ENCODE measurements at regions not wholly inside any gene's neighbourhood (a gene's known extent, or its start where the extent isn't known, plus 50 kb on each side); places are given as distances from the start of the nearest gene placed in this dataset.
"Not testable (repeated sequence)": the region's sequence is repeated elsewhere in the genome, so short reads cannot be mapped to it uniquely, and the experiment has no call there.

- TF ChIP-seq POLR2A (IDR thresholded peaks at IDR 0.05) = no peak
- no peak for TF ChIP-seq POLR2AphosphoS5 (IDR thresholded peaks at IDR 0.05)
- TF ChIP-seq CTCF (IDR thresholded peaks at IDR 0.05 in 8 of 11, conservative IDR thresholded peaks at IDR 0.05 in 3 of 11) = no peak
- DNase-seq = no peak
- intact Hi-C loops (cut with DNase I; ENCODE audit: low total_unique reads) = no loop called here
Measured at GRCh38 chr3:148512648-148513047, 185.1 kb upstream of the AGTR1 start.

GRCh38 chr3:148513096-148513543 is 184.6 kb upstream of the AGTR1 start:
- H3K36me3 ChIP-seq = no peaks in the 10 kb centered on the region
- no peaks in the 10 kb centered on the region for H3K4me1 ChIP-seq
- no peak overlapping the region for H3K27ac ChIP-seq
- TF ChIP-seq CTCF (IDR thresholded peaks at IDR 0.05 in 8 of 11, conservative IDR thresholded peaks at IDR 0.05 in 3 of 11) (no peak), POLR2AphosphoS5 (IDR thresholded peaks at IDR 0.05) (no peak), POLR2A (IDR thresholded peaks at IDR 0.05) (no peak)
- H3K9me3 ChIP-seq = no peaks in the 10 kb centered on the region
- no peaks in the 10 kb centered on the region for H3K27me3 ChIP-seq (replicated peaks in 1 of 7)
- intact Hi-C loops (cut with DNase I; ENCODE audit: low total_unique reads) = no loop called here
- H3K4me3 ChIP-seq = no peak overlapping the region
- no peak for DNase-seq

More at GRCh38 chr3:148512648-148513047, 185.1 kb upstream of the AGTR1 start:
- Histone ChIP-seq H3K9me3 (no peaks in the 10 kb centered on the region), H3K27me3 (replicated peaks in 1 of 7) (no peaks in the 10 kb centered on the region), H3K36me3 (no peaks in the 10 kb centered on the region), H3K4me1 (no peaks in the 10 kb centered on the region), H3K4me3 (no peak overlapping the region), H3K27ac (no peak overlapping the region)

- Histone ChIP-seq H3K36me3 (no peaks in the 10 kb centered on the region), H3K27ac (no peak overlapping the region), H3K9me3 (no peaks in the 10 kb centered on the region), H3K27me3 (replicated peaks in 1 of 7) (no peaks in the 10 kb centered on the region), H3K4me3 (no peak overlapping the region), H3K4me1 (no peaks in the 10 kb centered on the region)
- no peak for TF ChIP-seq POLR2AphosphoS5 (IDR thresholded peaks at IDR 0.05)
- intact Hi-C loops (cut with DNase I; ENCODE audit: low total_unique reads) = no loop called here
- DNase-seq = no peak
Measured at GRCh38 chr3:148518520-148518919, 179.2 kb upstream of the AGTR1 start.

GRCh38 chr3:148525621-148526020 is 172.1 kb upstream of the AGTR1 start:
- DNase-seq; H3K4me3 ChIP-seq; H3K4me1 ChIP-seq; intact Hi-C loops (cut with DNase I; ENCODE audit: low total_unique reads); H3K27ac ChIP-seq; H3K27me3 ChIP-seq (replicated peaks in 1 of 7); H3K36me3 ChIP-seq: not testable (repeated sequence)
- 68 to 90% (median 76%) methylated on average over 13 of the region's 13 CpGs for WGBS, 5 donors
- H3K9me3 ChIP-seq = peaks cover 0 to 15% (median 3%) of the 10 kb centered on the region in 8 donors

- no peaks in the 10 kb centered on the region for H3K27me3 ChIP-seq (replicated peaks in 1 of 7)
- TF ChIP-seq POLR2AphosphoS5 (IDR thresholded peaks at IDR 0.05) (no peak), POLR2A (IDR thresholded peaks at IDR 0.05) (no peak), CTCF (IDR thresholded peaks at IDR 0.05 in 8 of 11, conservative IDR thresholded peaks at IDR 0.05 in 3 of 11) (no peak)
- intact Hi-C loops (cut with DNase I; ENCODE audit: low total_unique reads) = no loop called here
- no peak for DNase-seq
- peaks cover 0 to 15% (median 3%) of the 10 kb centered on the region in 8 donors for H3K9me3 ChIP-seq
- no peaks in the 10 kb centered on the region for H3K4me1 ChIP-seq
- no peak overlapping the region for H3K27ac ChIP-seq
- H3K36me3 ChIP-seq = no peaks in the 10 kb centered on the region
- H3K4me3 ChIP-seq = no peak overlapping the region
Measured at GRCh38 chr3:148528024-148528423, 169.7 kb upstream of the AGTR1 start.
